A549 (cell line): ENCODE measurements at regions not wholly inside any gene's neighbourhood (a gene's known extent, or its start where the extent isn't known, plus 50 kb on each side); places are given as distances from the start of the nearest gene placed in this dataset.

ENCODE experiments used
- CEBPB ChIP-seq, 2 experiments: fragments of >200 bp in 1 of 2; sonication (Bioruptor Twin) in 1 of 2; formaldehyde crosslinking in 1 of 2; IDR thresholded peaks; 2 replicates each; pipeline ENCODE4 v1.6.1; 2012 to 2016
- CHD2 ChIP-seq: fragments of 150-350 bp; IDR thresholded peaks from 2 replicates; pipeline ENCODE4 v1.6.1; 2014; ENCODE audit warnings: low read length; ENCODE audit not compliant: partially characterized antibody
- EP300 ChIP-seq, 2 experiments: fragments of >200 bp; sonication (Bioruptor Twin); formaldehyde crosslinking; IDR thresholded peaks; 2 replicates in 1 of 2; 3 replicates in 1 of 2; pipeline ENCODE4 v1.6.1; 2016 to 2017
- JUN ChIP-seq, 2 experiments: fragments of >200 bp; sonication (Bioruptor Twin); formaldehyde crosslinking; IDR thresholded peaks; 2 replicates in 1 of 2; 3 replicates in 1 of 2; pipeline ENCODE4 v1.6.1; 2016 to 2017
- KDM1A ChIP-seq: fragments of 200-600 bp; sonication (generic); IDR thresholded peaks from 2 replicates; pipeline ENCODE4 v1.6.1; 2016; ENCODE audit warnings: low read depth, mild to moderate bottlenecking
- SMC3 ChIP-seq: fragments of >200 bp; sonication (Bioruptor Twin); formaldehyde crosslinking; IDR thresholded peaks from 3 replicates; pipeline ENCODE4 v1.6.1; 2018; ENCODE audit warnings: inconsistent platforms
- TFCP2L1 ChIP-seq: fragments of 250-450 bp; sonication (Bioruptor Pico); IDR thresholded peaks from 2 replicates; pipeline ENCODE4 v1.5.0; 2021; ENCODE audit warnings: mild to moderate bottlenecking
- TF ChIP-seq, protein P1 (sequence below): IDR thresholded peaks from 2 replicates; pipeline ENCODE4 v1.6.1; 2012
- TF ChIP-seq, protein P2 (sequence below): fragments of >200 bp; sonication (Bioruptor Twin); formaldehyde crosslinking; IDR thresholded peaks from 3 replicates; pipeline ENCODE4 v1.6.1; 2016
- TF ChIP-seq, protein P3 (sequence below): fragments of >200 bp; sonication (Bioruptor Twin); formaldehyde crosslinking; IDR thresholded peaks from 3 replicates; pipeline ENCODE4 v1.5.1; 2016
- TF ChIP-seq, protein P4 (sequence below): fragments of 250-450 bp; sonication (Bioruptor Pico); IDR thresholded peaks from 2 replicates; pipeline ENCODE4 v1.5.0; 2021; ENCODE audit warnings: mild to moderate bottlenecking, moderate library complexity, borderline replicate concordance

DNA sequence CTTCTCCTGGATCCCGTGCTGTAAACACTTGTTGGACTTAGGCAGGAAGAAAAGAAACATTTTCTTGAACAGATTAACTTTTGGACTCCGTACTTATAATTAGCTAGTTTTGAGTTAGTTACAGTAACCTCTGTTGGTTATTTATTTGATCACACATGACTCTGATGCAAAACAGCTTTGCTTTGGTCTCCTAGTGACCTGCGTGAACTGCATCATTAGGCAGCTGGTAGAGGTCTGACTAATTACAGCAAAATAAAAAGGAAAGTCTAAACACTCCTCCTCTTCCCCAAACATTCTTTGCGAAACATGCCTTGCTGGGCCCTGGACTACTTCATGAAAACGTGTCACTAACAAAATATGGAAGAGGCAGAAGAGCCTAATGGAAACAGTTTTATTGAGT is 61.1 kb upstream of the ZFP64 start:
- TF ChIP-seq, protein P1, sequence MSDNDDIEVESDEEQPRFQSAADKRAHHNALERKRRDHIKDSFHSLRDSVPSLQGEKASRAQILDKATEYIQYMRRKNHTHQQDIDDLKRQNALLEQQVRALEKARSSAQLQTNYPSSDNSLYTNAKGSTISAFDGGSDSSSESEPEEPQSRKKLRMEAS, result no peak
- TF ChIP-seq SMC3, result no peak
- TF ChIP-seq, protein P2, sequence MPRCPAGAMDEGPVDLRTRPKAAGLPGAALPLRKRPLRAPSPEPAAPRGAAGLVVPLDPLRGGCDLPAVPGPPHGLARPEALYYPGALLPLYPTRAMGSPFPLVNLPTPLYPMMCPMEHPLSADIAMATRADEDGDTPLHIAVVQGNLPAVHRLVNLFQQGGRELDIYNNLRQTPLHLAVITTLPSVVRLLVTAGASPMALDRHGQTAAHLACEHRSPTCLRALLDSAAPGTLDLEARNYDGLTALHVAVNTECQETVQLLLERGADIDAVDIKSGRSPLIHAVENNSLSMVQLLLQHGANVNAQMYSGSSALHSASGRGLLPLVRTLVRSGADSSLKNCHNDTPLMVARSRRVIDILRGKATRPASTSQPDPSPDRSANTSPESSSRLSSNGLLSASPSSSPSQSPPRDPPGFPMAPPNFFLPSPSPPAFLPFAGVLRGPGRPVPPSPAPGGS, result no peak
- TF ChIP-seq, protein P3, sequence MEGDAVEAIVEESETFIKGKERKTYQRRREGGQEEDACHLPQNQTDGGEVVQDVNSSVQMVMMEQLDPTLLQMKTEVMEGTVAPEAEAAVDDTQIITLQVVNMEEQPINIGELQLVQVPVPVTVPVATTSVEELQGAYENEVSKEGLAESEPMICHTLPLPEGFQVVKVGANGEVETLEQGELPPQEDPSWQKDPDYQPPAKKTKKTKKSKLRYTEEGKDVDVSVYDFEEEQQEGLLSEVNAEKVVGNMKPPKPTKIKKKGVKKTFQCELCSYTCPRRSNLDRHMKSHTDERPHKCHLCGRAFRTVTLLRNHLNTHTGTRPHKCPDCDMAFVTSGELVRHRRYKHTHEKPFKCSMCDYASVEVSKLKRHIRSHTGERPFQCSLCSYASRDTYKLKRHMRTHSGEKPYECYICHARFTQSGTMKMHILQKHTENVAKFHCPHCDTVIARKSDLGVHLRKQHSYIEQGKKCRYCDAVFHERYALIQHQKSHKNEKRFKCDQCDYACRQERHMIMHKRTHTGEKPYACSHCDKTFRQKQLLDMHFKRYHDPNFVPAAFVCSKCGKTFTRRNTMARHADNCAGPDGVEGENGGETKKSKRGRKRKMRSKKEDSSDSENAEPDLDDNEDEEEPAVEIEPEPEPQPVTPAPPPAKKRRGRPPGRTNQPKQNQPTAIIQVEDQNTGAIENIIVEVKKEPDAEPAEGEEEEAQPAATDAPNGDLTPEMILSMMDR, result no peak
- no peak for TF ChIP-seq JUN (IDR thresholded peaks at IDR 0.05)
- TF ChIP-seq TFCP2L1 (CRISPR knock-in tag), result no peak
- TF ChIP-seq CHD2, result no peak
- TF ChIP-seq, protein P4, sequence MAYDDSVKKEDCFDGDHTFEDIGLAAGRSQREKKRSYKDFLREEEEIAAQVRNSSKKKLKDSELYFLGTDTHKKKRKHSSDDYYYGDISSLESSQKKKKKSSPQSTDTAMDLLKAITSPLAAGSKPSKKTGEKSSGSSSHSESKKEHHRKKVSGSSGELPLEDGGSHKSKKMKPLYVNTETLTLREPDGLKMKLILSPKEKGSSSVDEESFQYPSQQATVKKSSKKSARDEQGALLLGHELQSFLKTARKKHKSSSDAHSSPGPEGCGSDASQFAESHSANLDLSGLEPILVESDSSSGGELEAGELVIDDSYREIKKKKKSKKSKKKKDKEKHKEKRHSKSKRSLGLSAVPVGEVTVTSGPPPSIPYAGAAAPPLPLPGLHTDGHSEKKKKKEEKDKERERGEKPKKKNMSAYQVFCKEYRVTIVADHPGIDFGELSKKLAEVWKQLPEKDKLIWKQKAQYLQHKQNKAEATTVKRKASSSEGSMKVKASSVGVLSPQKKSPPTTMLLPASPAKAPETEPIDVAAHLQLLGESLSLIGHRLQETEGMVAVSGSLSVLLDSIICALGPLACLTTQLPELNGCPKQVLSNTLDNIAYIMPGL, result no peak
- TF ChIP-seq EP300 (IDR thresholded peaks at IDR 0.05), result no peak
- no peak for TF ChIP-seq KDM1A
- TF ChIP-seq CEBPB (IDR thresholded peaks at IDR 0.05), result no peak
